H1 (cell line): ENCODE measurements at regions not wholly inside any gene's neighbourhood (a gene's known extent, or its start where the extent isn't known, plus 50 kb on each side); places are given as distances from the start of the nearest gene placed in this dataset.

ENCODE experiments used
- CTCF ChIA-PET: fragments of 300-600 bp; sonication (Branson Sonifier 250); formaldehyde crosslinking; loops from one replicate; lab custom pipeline; 2021; ENCODE audit not compliant: partially characterized antibody; lab: Charles Lee
- POLR2A ChIA-PET: fragments of 300-600 bp; sonication (Branson Sonifier 250); formaldehyde crosslinking; loops from one replicate; lab custom pipeline; 2021; ENCODE audit warnings: inconsistent platforms; ENCODE audit not compliant: partially characterized antibody; lab: Charles Lee
- DNase-seq, 2 experiments: peaks; one replicate each; pipeline versions ENCODE4 v3.0.0 to v3.0.0-alpha.2; 2010 to 2022; ENCODE audit warnings: low spot score in 2 of 2, low read depth in 1 of 2, mixed read lengths in 1 of 2
- FAIRE-seq: peaks from 2 replicates; lab custom pipeline; 2011; peaks lifted over from hg19 to GRCh38; lab: Jason Lieb, UNC
- H2AFZ ChIP-seq: 2 replicates; pipeline ENCODE4 v1.8.1; 2012; ENCODE audit warnings: low read length, inconsistent platforms
- H2AK5ac ChIP-seq: 2 replicates; pipeline ENCODE4 v1.6.1; 2013; ENCODE audit warnings: low read depth, low read length
- H2BK120ac ChIP-seq: replicated peaks from 2 replicates; pipeline ENCODE3; 2013; ENCODE audit warnings: low read depth, low read length, inconsistent platforms
- H2BK12ac ChIP-seq: 2 replicates; pipeline ENCODE4 v1.6.1; 2013; ENCODE audit warnings: low read depth, low read length
- H2BK15ac ChIP-seq: 2 replicates; pipeline ENCODE4 v1.6.1; 2013; ENCODE audit warnings: low read length
- H2BK20ac ChIP-seq: 2 replicates; pipeline ENCODE4 v1.6.1; 2013; ENCODE audit warnings: low read length
- H2BK5ac ChIP-seq: 2 replicates; pipeline ENCODE4 v1.6.1; 2013; ENCODE audit warnings: low read depth, low read length
- H3K14ac ChIP-seq: 2 replicates; pipeline ENCODE4 v1.6.1; 2013; ENCODE audit warnings: inconsistent platforms; ENCODE audit not compliant: insufficient read length
- H3K18ac ChIP-seq: 2 replicates; pipeline ENCODE4 v1.6.1; 2013; ENCODE audit warnings: low read length; ENCODE audit errors: extremely low read depth
- H3K23ac ChIP-seq: 2 replicates; pipeline ENCODE4 v1.6.1; 2013; ENCODE audit warnings: inconsistent platforms; ENCODE audit not compliant: insufficient read length
- H3K23me2 ChIP-seq: 2 replicates; pipeline ENCODE4 v1.6.1; 2013; ENCODE audit warnings: low read depth, low read length
- H3K27ac ChIP-seq: 2 replicates; pipeline ENCODE4 v1.6.1; 2011; ENCODE audit warnings: low read depth, low read length, inconsistent platforms
- H3K27me3 ChIP-seq, 4 experiments: replicated peaks in 1 of 4; 1 replicate in 1 of 4; 2 replicates in 3 of 4; pipeline versions ENCODE4 v1.6.1 to v1.8.1; 2011 to 2013; ENCODE audit warnings: low read length in 3 of 4, mild to moderate bottlenecking in 3 of 4, inconsistent platforms in 2 of 4, mixed read lengths in 2 of 4, moderate library complexity in 1 of 4; ENCODE audit not compliant: control insufficient read depth in 3 of 4, insufficient read depth in 3 of 4; ENCODE audit errors: extremely low read depth in 1 of 4
- H3K36me3 ChIP-seq, 4 experiments: 2 replicates each; pipeline versions ENCODE4 v1.6.1 to v1.8.1; 2011 to 2013; ENCODE audit warnings: mild to moderate bottlenecking in 4 of 4, low read length in 3 of 4, moderate library complexity in 2 of 4, control low read depth in 1 of 4, inconsistent platforms in 1 of 4; ENCODE audit not compliant: insufficient read depth in 4 of 4, control insufficient read depth in 2 of 4
- H3K4ac ChIP-seq: replicated peaks from 2 replicates; pipeline ENCODE3; 2013; ENCODE audit warnings: low read length, low read depth, mixed read lengths, inconsistent platforms; ENCODE audit not compliant: insufficient read length
- H3K4me1 ChIP-seq, 4 experiments: replicated peaks in 1 of 4; 1 replicate in 1 of 4; 2 replicates in 3 of 4; pipeline versions ENCODE4 v1.6.1 to v1.8.1; 2011 to 2013; ENCODE audit warnings: low read length in 3 of 4, inconsistent platforms in 2 of 4, mixed read lengths in 1 of 4; ENCODE audit not compliant: insufficient read depth in 4 of 4, control insufficient read depth in 3 of 4
- H3K4me2 ChIP-seq, 2 experiments: 2 replicates each; pipeline versions ENCODE4 v1.6.1 to v1.8.1; 2011 to 2013; ENCODE audit warnings: low read depth in 2 of 2, low read length in 2 of 2, control low read depth in 1 of 2, inconsistent platforms in 1 of 2, mild to moderate bottlenecking in 1 of 2; ENCODE audit not compliant: insufficient read depth in 1 of 2
- H3K4me3 ChIP-seq, 4 experiments: fragments of 200-600, 300-600 bp in 1 of 4; sonication (generic), shearing (Covaris generic), sonication (Bioruptor Twin) in 1 of 4; 2 replicates each; pipeline versions ENCODE4 v1.5.1 to v1.8.1; 2011 to 2016; ENCODE audit warnings: low read length in 4 of 4, low read depth in 3 of 4, control low read depth in 2 of 4, inconsistent platforms in 2 of 4, mild to moderate bottlenecking in 2 of 4, mixed read lengths in 1 of 4, moderate library complexity in 1 of 4; ENCODE audit not compliant: insufficient read depth in 2 of 4; ENCODE audit errors: extremely low read depth in 1 of 4
- H3K56ac ChIP-seq: replicated peaks from 2 replicates; pipeline ENCODE3; 2013; ENCODE audit warnings: low read depth, mild to moderate bottlenecking, mixed read lengths, low read length, inconsistent platforms; ENCODE audit not compliant: insufficient read length
- H3K79me1 ChIP-seq: 2 replicates; pipeline ENCODE4 v1.6.1; 2013; ENCODE audit warnings: low read depth, low read length, control low read depth
- H3K79me2 ChIP-seq, 2 experiments: 2 replicates each; pipeline versions ENCODE4 v1.6.1 to v1.8.1; 2012 to 2013; ENCODE audit warnings: low read length in 2 of 2, mild to moderate bottlenecking in 2 of 2, inconsistent platforms in 1 of 2; ENCODE audit not compliant: insufficient read depth in 2 of 2, control insufficient read depth in 1 of 2
- H3K9ac ChIP-seq, 4 experiments: replicated peaks in 1 of 4; 1 replicate in 1 of 4; 2 replicates in 3 of 4; pipeline versions ENCODE4 v1.6.1 to v1.8.1; 2011 to 2013; ENCODE audit warnings: low read depth in 3 of 4, low read length in 3 of 4, control low read depth in 2 of 4, mild to moderate bottlenecking in 2 of 4, moderate library complexity in 2 of 4, inconsistent platforms in 1 of 4; ENCODE audit errors: extremely low read depth in 1 of 4
- H3K9me3 ChIP-seq, 2 experiments: 2 replicates each; pipeline versions ENCODE4 v1.6.1 to v1.8.1; 2012 to 2013; ENCODE audit warnings: mild to moderate bottlenecking in 2 of 2, moderate library complexity in 2 of 2, control low read depth in 1 of 2, inconsistent platforms in 1 of 2, low read depth in 1 of 2, low read length in 1 of 2, mixed read lengths in 1 of 2; ENCODE audit not compliant: insufficient read depth in 2 of 2
- H4K20me1 ChIP-seq, 2 experiments: replicated peaks in 1 of 2; 2 replicates each; pipeline versions ENCODE3 to v1.8.1; 2011 to 2013; ENCODE audit warnings: inconsistent platforms in 2 of 2, low read length in 2 of 2, mild to moderate bottlenecking in 1 of 2; ENCODE audit not compliant: insufficient read depth in 2 of 2, control insufficient read depth in 1 of 2
- H4K5ac ChIP-seq: 2 replicates; pipeline ENCODE4 v1.6.1; 2013; ENCODE audit warnings: low read length, low read depth, mixed read lengths, inconsistent platforms; ENCODE audit not compliant: insufficient read length
- H4K8ac ChIP-seq: 2 replicates; pipeline ENCODE4 v1.8.0; 2013; ENCODE audit warnings: mild to moderate bottlenecking, moderate library complexity, low read length, inconsistent platforms; ENCODE audit not compliant: insufficient read depth; ENCODE audit errors: extremely low read depth
- H4K91ac ChIP-seq: replicated peaks from 2 replicates; pipeline ENCODE3; 2013; ENCODE audit warnings: low read length, mixed read lengths, inconsistent platforms; ENCODE audit not compliant: insufficient read length
- CREB1 ChIP-seq: IDR thresholded peaks from 2 replicates; pipeline ENCODE4 v1.6.1; 2012; ENCODE audit warnings: inconsistent platforms
- CTBP2 ChIP-seq: IDR thresholded peaks from 2 replicates; pipeline ENCODE4 v1.7.0; 2011; ENCODE audit warnings: borderline replicate concordance, mild to moderate bottlenecking, moderate library complexity, mixed read lengths, low read length; ENCODE audit not compliant: insufficient read depth, insufficient read length
- HDAC2 ChIP-seq, 2 experiments: fragments of 300-600 bp in 1 of 2; sonication (generic) in 1 of 2; IDR thresholded peaks; 2 replicates each; pipeline ENCODE4 v1.6.1; 2011 to 2012; ENCODE audit warnings: low read depth in 2 of 2, low read length in 2 of 2, mild to moderate bottlenecking in 2 of 2, moderate library complexity in 2 of 2, borderline replicate concordance in 1 of 2, inconsistent platforms in 1 of 2
- HDAC6 ChIP-seq: IDR thresholded peaks from one replicate; pipeline ENCODE4 v1.7.1; 2012; ENCODE audit warnings: low read depth, mild to moderate bottlenecking, inconsistent platforms, low read length, moderate library complexity
- KDM4A ChIP-seq: IDR thresholded peaks from one replicate; pipeline ENCODE4 v1.7.1; 2012; ENCODE audit warnings: low read depth, mild to moderate bottlenecking, moderate library complexity, low read length, inconsistent platforms; ENCODE audit not compliant: severe bottlenecking
- KDM5A ChIP-seq: fragments of 200-600 bp; IDR thresholded peaks from 2 replicates; pipeline ENCODE4 v1.7.1; 2012; ENCODE audit warnings: mild to moderate bottlenecking, low read length, inconsistent platforms, mixed read lengths
- NRF1 ChIP-seq: IDR thresholded peaks from 2 replicates; pipeline ENCODE4 v1.6.1; 2011; ENCODE audit warnings: mild to moderate bottlenecking, low read depth, low read length, improper control_type of control experiment
- RNF2 ChIP-seq: fragments of 200-900, 300-1000 bp; sonication (generic); IDR thresholded peaks from 2 replicates; pipeline ENCODE4 v1.7.1; 2016; ENCODE audit warnings: borderline replicate concordance, low read depth, mild to moderate bottlenecking, antibody characterized with exemption, low read length; ENCODE audit not compliant: poor library complexity, severe bottlenecking; ENCODE audit errors: missing control alignments
- RXRA ChIP-seq: IDR thresholded peaks from 2 replicates; pipeline ENCODE4 v1.6.1; 2011; ENCODE audit warnings: low read depth, mild to moderate bottlenecking, low read length, moderate library complexity; ENCODE audit not compliant: insufficient read depth
- SAP30 ChIP-seq: fragments of 300-600 bp; sonication (generic); IDR thresholded peaks from 2 replicates; pipeline ENCODE4 v1.7.1; 2012; ENCODE audit warnings: low read length, moderate library complexity, mild to moderate bottlenecking, inconsistent platforms; ENCODE audit not compliant: insufficient read depth, insufficient replicate concordance
- SUZ12 ChIP-seq: fragments of 200-600 bp; sonication (generic); IDR thresholded peaks from 2 replicates; pipeline ENCODE4 v1.6.1; 2012; ENCODE audit warnings: mild to moderate bottlenecking, inconsistent platforms, low read length, moderate library complexity, mixed read lengths
- TBP ChIP-seq: IDR thresholded peaks from 2 replicates; pipeline ENCODE4 v1.6.1; 2011; ENCODE audit warnings: low read depth, low read length, improper control_type of control experiment
- USF2 ChIP-seq: IDR thresholded peaks from 2 replicates; pipeline ENCODE4 v1.6.1; 2011; ENCODE audit warnings: low read length, improper control_type of control experiment
- WGBS, 2 experiments: shearing (Covaris generic) in 1 of 2; methylation state at CpG; one replicate each; pipeline versions ENCODE4 v1.1.6 to v1.1.7; 2013 to 2015; ENCODE audit warnings: low lambda C conversion rate in 2 of 2, mixed read lengths in 2 of 2, inconsistent platforms in 1 of 2, low coverage in 1 of 2, missing lambda C conversion rate in 1 of 2; ENCODE audit not compliant: insufficient replicate concordance in 2 of 2, insufficient coverage in 1 of 2, insufficient read length in 1 of 2; ENCODE audit errors: extremely low coverage in 1 of 2, missing lambda C conversion rate in 1 of 2; 5-methylcytosine and 5-hydroxymethylcytosine counted together

DNA sequence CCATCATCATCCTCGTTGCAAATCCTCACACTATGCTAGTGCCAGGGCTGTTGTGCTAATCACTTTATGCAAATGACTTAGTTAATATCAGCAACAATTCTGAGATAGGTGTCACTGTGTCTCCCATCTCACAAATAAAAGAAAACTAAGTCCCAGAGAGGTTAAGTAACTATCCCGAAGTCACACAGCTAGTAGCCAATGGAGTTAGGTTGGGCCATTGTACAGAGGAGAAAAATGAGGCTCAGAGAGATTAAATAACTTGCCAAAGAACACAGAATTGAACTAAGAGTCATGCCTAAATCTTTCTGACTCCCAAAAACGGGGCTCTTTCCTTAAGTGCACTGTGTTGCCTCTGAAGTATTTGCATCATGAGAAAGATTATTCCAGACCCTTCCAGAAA, 146.4 kb downstream of the MIS18A start:
- H4K8ac ChIP-seq, result no peak overlapping the region
- no peak overlapping the region for H3K56ac ChIP-seq
- H3K14ac ChIP-seq, result no peak overlapping the region
- no peak overlapping the region for H3K4ac ChIP-seq
- FAIRE-seq, result no peak
- no peak overlapping the region for H3K4me3 ChIP-seq
- no peak overlapping the region for H3K27ac ChIP-seq
- H4K91ac ChIP-seq, result no peak overlapping the region
- no peak overlapping the region for H3K9ac ChIP-seq
- no peak overlapping the region for H2BK12ac ChIP-seq
- H3K79me2 ChIP-seq, result no peaks in the 10 kb centered on the region
- H3K27me3 ChIP-seq, result no peaks in the 10 kb centered on the region
- H3K79me1 ChIP-seq, result no peaks in the 10 kb centered on the region
- H3K23ac ChIP-seq, result no peak overlapping the region
- no peak overlapping the region for H3K4me2 ChIP-seq
- no peak overlapping the region for H2BK5ac ChIP-seq
- 0 out of 4 replicates have a peak, but pooled peaks cover 0 to 6% of the 10 kb centered on the region in 2 experiments for H3K9me3 ChIP-seq
- H4K5ac ChIP-seq, result no peak overlapping the region
- no peak overlapping the region for H2BK20ac ChIP-seq
- no peak for DNase-seq
- no peaks in the 10 kb centered on the region; a peak in 1 of 7 replicates for H3K4me1 ChIP-seq
- no peaks in the 10 kb centered on the region for H3K36me3 ChIP-seq
- ChIA-PET POLR2A (no interaction called here), CTCF (interaction anchor here (1.5 to 1.8 kb wide), 3 partner anchors 31 to 126 kb away, joined by 4 to 6 read pairs (median 4); no protein-coding TSS in a partner anchor)
- H2AFZ ChIP-seq, result no peak overlapping the region
- H2AK5ac ChIP-seq, result no peak overlapping the region
- H2BK120ac ChIP-seq, result no peak overlapping the region
- no peak overlapping the region for H2BK15ac ChIP-seq
- no peaks in the 10 kb centered on the region for H4K20me1 ChIP-seq
- H3K23me2 ChIP-seq, result no peaks in the 10 kb centered on the region
- no peak overlapping the region for H3K18ac ChIP-seq
- 92% methylated on average over 3 of the region's 3 CpGs; no CpG with 5 or more reads in 1 of the 2 experiments for WGBS, 2 experiments
- no peak for TF ChIP-seq HDAC2 (IDR thresholded peaks at IDR 0.05; ENCODE audit: borderline replicate concordance in 1 of 2, low read depth in 2 of 2, low read length in 2 of 2)
- no peak for TF ChIP-seq HDAC6
- no peak for TF ChIP-seq RXRA
- TF ChIP-seq KDM4A, result no peak
- no peak for TF ChIP-seq RNF2
- no peak for TF ChIP-seq SAP30
- no peak for TF ChIP-seq CTBP2
- TF ChIP-seq TBP, result no peak
- no peak for TF ChIP-seq KDM5A
- TF ChIP-seq USF2, result no peak
- TF ChIP-seq SUZ12, result no peak
- TF ChIP-seq NRF1, result no peak
- no peak for TF ChIP-seq CREB1
